ENCODE measurements at regions not wholly inside any gene's neighbourhood (a gene's known extent, or its start where the extent isn't known, plus 50 kb on each side); places are given as distances from the start of the nearest gene placed in this dataset.

DNA sequence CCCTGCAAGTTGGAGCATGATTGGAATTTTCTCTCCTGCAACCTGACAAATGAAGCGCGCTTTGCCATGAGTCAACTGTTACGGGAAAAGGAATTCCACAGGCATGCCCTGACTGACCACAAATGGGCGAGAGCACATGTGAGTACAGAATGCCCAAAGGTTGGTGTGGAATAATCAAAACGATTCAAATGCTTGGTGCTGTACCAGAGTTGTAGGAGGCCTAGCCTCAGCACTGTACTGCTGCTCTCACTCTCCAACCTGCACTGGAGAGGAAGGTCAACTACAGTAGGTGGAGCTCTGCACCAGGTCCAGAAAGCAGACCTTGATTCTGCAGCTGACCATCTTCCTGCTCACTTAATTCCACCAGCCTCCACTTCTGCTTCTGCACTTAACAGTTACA is 406.9 kb upstream of the ACTBL2 start:
- no peak for TF ChIP-seq POLR2A (IDR thresholded peaks at IDR 0.05)
- TF ChIP-seq, protein P1, sequence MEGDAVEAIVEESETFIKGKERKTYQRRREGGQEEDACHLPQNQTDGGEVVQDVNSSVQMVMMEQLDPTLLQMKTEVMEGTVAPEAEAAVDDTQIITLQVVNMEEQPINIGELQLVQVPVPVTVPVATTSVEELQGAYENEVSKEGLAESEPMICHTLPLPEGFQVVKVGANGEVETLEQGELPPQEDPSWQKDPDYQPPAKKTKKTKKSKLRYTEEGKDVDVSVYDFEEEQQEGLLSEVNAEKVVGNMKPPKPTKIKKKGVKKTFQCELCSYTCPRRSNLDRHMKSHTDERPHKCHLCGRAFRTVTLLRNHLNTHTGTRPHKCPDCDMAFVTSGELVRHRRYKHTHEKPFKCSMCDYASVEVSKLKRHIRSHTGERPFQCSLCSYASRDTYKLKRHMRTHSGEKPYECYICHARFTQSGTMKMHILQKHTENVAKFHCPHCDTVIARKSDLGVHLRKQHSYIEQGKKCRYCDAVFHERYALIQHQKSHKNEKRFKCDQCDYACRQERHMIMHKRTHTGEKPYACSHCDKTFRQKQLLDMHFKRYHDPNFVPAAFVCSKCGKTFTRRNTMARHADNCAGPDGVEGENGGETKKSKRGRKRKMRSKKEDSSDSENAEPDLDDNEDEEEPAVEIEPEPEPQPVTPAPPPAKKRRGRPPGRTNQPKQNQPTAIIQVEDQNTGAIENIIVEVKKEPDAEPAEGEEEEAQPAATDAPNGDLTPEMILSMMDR (IDR thresholded peaks at IDR 0.05) = no peak

Data from ovary (tissue), 3 donors.